ENCODE measurements at regions not wholly inside any gene's neighbourhood (a gene's known extent, or its start where the extent isn't known, plus 50 kb on each side); places are given as distances from the start of the nearest gene placed in this dataset.

DNA sequence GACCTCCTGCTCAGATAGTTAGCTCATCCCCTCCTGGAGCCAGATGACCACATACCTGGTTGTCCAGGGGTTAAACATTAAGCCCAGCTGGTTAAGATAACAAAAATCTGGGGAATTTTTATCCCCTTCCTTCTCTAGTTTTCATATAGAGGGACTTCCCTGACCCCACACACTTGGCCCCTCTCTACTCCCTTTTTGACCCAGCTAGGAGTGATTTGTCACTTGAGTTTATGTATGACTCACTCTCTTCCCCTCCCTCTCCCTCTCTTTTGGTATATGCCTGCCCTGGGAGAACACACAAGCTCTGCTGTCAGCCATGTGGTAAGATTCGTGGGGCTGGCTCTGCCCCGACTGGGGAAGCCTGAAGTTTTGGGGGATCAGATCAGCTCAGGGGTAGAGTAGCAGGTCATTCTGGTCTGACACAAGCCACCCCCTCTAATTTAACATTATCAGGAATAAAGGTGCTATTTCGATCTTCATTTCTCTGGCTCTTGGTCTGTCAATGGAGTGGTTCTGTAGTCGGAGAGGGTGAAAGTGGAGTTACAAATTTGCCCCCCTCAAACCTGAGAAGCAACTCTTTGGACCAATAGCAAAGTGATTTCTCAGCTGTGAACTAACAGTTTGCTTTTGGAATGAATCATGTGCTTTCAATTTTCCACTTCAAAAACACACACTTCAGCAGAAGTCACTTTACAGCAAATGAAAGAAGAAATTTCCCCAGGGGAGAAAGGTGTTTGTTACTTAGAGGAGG lies 415.3 kb upstream of the CADM1 start:
- TF ChIP-seq CEBPB (IDR thresholded peaks at IDR 0.05) (no peak), NFIC (IDR thresholded peaks at IDR 0.05) (no peak), USF1 (IDR thresholded peaks at IDR 0.05) (no peak), EGR1 (IDR thresholded peaks at IDR 0.05) (no peak), EP300 (IDR thresholded peaks at IDR 0.05; ENCODE audit: borderline replicate concordance) (no peak), TEAD4 (IDR thresholded peaks at IDR 0.05) (no peak), TCF12 (IDR thresholded peaks at IDR 0.05; ENCODE audit: low read depth) (no peak), CREB1 (IDR thresholded peaks at IDR 0.05; ENCODE audit: low read depth) (no peak), ZBTB7A (IDR thresholded peaks at IDR 0.05; ENCODE audit: low read depth) (no peak), RAD21 (IDR thresholded peaks at IDR 0.05; ENCODE audit: low read depth) (no peak), YY1 (IDR thresholded peaks at IDR 0.05; ENCODE audit: low read depth) (no peak), FOXM1 (IDR thresholded peaks at IDR 0.05; ENCODE audit: borderline replicate concordance, low read depth) (no peak), TAF1 (IDR thresholded peaks at IDR 0.05; ENCODE audit: low read depth) (no peak)
- TF ChIP-seq, protein P1, sequence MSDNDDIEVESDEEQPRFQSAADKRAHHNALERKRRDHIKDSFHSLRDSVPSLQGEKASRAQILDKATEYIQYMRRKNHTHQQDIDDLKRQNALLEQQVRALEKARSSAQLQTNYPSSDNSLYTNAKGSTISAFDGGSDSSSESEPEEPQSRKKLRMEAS (IDR thresholded peaks at IDR 0.05), result no peak
- TF ChIP-seq, protein P2, sequence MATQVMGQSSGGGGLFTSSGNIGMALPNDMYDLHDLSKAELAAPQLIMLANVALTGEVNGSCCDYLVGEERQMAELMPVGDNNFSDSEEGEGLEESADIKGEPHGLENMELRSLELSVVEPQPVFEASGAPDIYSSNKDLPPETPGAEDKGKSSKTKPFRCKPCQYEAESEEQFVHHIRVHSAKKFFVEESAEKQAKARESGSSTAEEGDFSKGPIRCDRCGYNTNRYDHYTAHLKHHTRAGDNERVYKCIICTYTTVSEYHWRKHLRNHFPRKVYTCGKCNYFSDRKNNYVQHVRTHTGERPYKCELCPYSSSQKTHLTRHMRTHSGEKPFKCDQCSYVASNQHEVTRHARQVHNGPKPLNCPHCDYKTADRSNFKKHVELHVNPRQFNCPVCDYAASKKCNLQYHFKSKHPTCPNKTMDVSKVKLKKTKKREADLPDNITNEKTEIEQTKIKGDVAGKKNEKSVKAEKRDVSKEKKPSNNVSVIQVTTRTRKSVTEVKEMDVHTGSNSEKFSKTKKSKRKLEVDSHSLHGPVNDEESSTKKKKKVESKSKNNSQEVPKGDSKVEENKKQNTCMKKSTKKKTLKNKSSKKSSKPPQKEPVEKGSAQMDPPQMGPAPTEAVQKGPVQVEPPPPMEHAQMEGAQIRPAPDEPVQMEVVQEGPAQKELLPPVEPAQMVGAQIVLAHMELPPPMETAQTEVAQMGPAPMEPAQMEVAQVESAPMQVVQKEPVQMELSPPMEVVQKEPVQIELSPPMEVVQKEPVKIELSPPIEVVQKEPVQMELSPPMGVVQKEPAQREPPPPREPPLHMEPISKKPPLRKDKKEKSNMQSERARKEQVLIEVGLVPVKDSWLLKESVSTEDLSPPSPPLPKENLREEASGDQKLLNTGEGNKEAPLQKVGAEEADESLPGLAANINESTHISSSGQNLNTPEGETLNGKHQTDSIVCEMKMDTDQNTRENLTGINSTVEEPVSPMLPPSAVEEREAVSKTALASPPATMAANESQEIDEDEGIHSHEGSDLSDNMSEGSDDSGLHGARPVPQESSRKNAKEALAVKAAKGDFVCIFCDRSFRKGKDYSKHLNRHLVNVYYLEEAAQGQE (IDR thresholded peaks at IDR 0.05; ENCODE audit: low read depth), result no peak

- TF ChIP-seq CREB1 (IDR thresholded peaks at IDR 0.05; ENCODE audit: low read depth) (no peak), TAF1 (IDR thresholded peaks at IDR 0.05; ENCODE audit: low read depth) (no peak), TEAD4 (IDR thresholded peaks at IDR 0.05) (no peak), FOXM1 (IDR thresholded peaks at IDR 0.05; ENCODE audit: borderline replicate concordance, low read depth) (no peak), EGR1 (IDR thresholded peaks at IDR 0.05) (no peak), ZBTB7A (IDR thresholded peaks at IDR 0.05; ENCODE audit: low read depth) (no peak), EP300 (IDR thresholded peaks at IDR 0.05; ENCODE audit: borderline replicate concordance) (no peak), RAD21 (IDR thresholded peaks at IDR 0.05; ENCODE audit: low read depth) (no peak), USF1 (IDR thresholded peaks at IDR 0.05) (no peak), TCF12 (IDR thresholded peaks at IDR 0.05; ENCODE audit: low read depth) (no peak), NFIC (IDR thresholded peaks at IDR 0.05) (no peak), CEBPB (IDR thresholded peaks at IDR 0.05) (no peak), YY1 (IDR thresholded peaks at IDR 0.05; ENCODE audit: low read depth) (no peak)
- TF ChIP-seq, protein P2 (IDR thresholded peaks at IDR 0.05; ENCODE audit: low read depth), result no peak
- TF ChIP-seq, protein P1 (IDR thresholded peaks at IDR 0.05), result no peak
Observed at GRCh38 chr11:115918576-115918975, 414.4 kb upstream of the CADM1 start.

DNA sequence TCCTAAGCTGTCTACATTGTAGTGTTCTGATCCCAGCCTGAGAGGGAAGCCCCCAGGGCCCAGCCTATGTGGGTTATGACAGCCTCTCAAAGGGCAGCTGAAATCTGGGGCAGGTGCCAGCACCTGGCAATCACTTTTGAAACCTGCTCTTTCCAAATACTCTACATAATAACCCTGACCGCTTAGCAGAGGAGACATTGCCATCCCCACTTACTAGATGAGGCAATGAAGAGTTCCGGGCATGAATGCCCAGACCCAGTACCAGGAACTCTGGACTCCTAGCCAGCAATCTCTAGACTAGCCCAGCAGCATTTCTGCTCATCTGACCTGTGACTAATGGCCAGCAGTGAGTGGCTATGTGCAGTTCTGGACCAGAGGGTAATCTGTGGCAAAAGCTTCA lies 412.4 kb upstream of the CADM1 start:
- TF ChIP-seq, protein P2 (IDR thresholded peaks at IDR 0.05; ENCODE audit: low read depth), result no peak
- TF ChIP-seq CREB1 (IDR thresholded peaks at IDR 0.05; ENCODE audit: low read depth) (no peak), FOXM1 (IDR thresholded peaks at IDR 0.05; ENCODE audit: borderline replicate concordance, low read depth) (no peak), EP300 (IDR thresholded peaks at IDR 0.05; ENCODE audit: borderline replicate concordance) (no peak), TEAD4 (IDR thresholded peaks at IDR 0.05) (no peak), TAF1 (IDR thresholded peaks at IDR 0.05; ENCODE audit: low read depth) (no peak), CEBPB (IDR thresholded peaks at IDR 0.05) (no peak), TCF12 (IDR thresholded peaks at IDR 0.05; ENCODE audit: low read depth) (no peak), EGR1 (IDR thresholded peaks at IDR 0.05) (no peak), RAD21 (IDR thresholded peaks at IDR 0.05; ENCODE audit: low read depth) (no peak), YY1 (IDR thresholded peaks at IDR 0.05; ENCODE audit: low read depth) (no peak)
- TF ChIP-seq, protein P1 (IDR thresholded peaks at IDR 0.05), result no peak

Data from Ishikawa (cell line).